Breast epithelium (tissue), 3 donors: ENCODE measurements at regions not wholly inside any gene's neighbourhood (a gene's known extent, or its start where the extent isn't known, plus 50 kb on each side); places are given as distances from the start of the nearest gene placed in this dataset.

Experiments
- CTCF ChIP-seq, 3 donors: fragments of 450-650 bp; IDR thresholded peaks; one replicate each; pipeline ENCODE4 v1.5.1; 2016 to 2017; ENCODE audit warnings: antibody characterized with exemption in 3 of 3, mild to moderate bottlenecking in 3 of 3, moderate library complexity in 3 of 3
- POLR2A ChIP-seq: fragments of 450-650 bp; IDR thresholded peaks from one replicate; pipeline ENCODE4 v1.6.1; 2016; ENCODE audit warnings: antibody characterized with exemption, mild to moderate bottlenecking, moderate library complexity
- POLR2AphosphoS5 ChIP-seq, 3 donors: sonication (generic); formaldehyde crosslinking; IDR thresholded peaks; one replicate each; pipeline ENCODE4 v1.6.1; 2017; ENCODE audit warnings: antibody characterized with exemption in 3 of 3

- TF ChIP-seq CTCF (IDR thresholded peaks at IDR 0.05) (no peak), POLR2A (no peak), POLR2AphosphoS5 (IDR thresholded peaks at IDR 0.05) (no peak)
Measured at GRCh38 chr7:63008366-63008765, 990.3 kb upstream of the ZNF722 start.
